ENCODE measurements at regions not wholly inside any gene's neighbourhood (a gene's known extent, or its start where the extent isn't known, plus 50 kb on each side); places are given as distances from the start of the nearest gene placed in this dataset.

DNA sequence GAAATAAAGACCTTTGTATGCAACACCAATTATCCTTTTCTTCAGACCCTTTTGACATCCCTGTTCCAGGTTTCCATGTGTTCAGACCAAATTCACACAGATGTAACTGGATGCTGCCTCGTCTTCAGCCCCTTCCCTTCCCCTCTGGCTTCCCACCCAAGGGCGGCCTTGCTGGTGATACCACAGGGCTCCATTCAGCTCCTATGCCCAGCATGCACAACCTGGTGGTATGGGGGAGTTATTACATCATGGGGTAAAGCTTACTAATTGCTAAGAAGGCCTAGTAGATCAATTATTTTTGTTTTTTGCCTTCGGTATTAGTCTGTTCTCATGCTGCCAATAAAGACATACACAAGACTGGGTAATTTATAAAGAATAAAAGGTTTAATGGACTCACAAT lies 317.0 kb upstream of the CXXC4 start:
- DNase-seq = no peak

DNA sequence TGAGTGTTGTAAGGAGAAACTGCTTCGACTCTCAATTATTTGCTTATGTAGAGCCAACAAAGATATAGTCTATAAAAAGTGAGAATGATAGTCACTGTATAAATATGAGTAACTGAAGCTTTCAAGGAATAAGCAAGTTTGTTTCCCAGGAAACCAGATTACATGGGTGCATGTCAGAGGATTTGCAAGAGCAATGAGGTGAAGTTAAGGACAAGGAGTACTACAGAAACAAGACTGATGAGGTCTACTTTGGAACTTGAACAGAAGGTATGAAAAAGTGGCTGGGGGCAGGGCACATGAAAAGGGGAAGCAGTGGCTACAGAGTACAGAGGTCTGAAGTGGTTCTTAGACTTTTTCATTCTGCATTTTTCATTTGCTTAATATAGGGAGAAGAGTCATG lies 321.0 kb upstream of the CXXC4 start:
- no peak for DNase-seq

DNA sequence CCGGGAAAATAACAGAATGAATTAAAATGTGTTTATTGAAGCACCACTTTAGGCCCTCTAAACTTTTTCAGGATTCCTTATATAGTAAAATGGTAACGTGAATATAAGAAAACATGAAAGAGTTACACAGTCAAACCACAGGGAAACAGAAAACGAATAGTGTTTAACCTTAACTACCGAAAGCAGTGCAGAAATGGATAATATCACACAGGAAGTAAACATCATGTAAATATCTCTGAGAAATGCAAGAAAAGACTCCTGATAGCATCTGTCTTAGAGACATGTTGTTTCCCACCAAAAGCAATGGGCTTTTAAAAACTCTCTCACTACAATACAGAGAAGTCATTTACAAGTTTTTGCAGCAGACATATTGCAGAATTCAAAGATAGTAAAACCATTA lies 323.9 kb upstream of the CXXC4 start:
- no peak for DNase-seq

DNA sequence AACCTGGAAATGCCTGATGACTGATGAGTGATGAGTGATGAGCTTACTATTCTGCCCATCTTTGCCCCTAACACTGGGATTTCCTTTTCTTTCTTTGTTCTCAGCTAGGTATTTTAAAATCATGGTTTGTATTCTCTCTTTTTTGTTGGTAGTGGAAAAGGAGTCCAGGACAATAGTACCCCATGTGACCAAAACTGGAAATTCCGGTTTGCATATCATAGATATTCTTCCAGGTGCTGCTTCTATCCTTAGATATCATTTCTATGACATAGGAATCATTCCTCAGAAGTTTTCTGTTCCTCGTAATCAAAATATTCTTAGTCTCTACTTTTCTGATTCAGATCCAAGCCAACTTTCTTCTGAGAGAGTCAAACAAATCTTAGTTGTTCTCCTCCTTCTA lies 320.5 kb upstream of the TET2 start:
- DNase-seq = peak; percentile 30

DNA sequence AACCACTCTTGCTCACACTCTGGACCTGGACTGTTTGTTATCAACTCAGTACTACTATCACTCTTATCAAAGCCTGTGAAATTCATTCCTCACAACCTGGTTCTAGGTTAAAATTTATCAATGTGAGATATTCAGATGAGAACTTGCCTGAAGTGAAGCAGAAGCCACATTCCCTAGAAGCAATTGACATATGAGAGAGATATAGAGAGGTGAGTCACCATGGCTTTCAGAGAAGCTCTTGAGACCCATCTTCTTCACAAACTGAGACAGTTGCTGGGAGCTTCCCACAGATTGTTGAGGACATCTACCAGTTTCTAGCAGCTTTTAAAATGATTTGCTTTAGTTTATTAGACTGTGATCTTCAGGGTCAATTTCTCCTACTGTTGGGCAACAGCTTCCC lies 316.9 kb upstream of the TET2 start:
- DNase-seq = no peak

DNA sequence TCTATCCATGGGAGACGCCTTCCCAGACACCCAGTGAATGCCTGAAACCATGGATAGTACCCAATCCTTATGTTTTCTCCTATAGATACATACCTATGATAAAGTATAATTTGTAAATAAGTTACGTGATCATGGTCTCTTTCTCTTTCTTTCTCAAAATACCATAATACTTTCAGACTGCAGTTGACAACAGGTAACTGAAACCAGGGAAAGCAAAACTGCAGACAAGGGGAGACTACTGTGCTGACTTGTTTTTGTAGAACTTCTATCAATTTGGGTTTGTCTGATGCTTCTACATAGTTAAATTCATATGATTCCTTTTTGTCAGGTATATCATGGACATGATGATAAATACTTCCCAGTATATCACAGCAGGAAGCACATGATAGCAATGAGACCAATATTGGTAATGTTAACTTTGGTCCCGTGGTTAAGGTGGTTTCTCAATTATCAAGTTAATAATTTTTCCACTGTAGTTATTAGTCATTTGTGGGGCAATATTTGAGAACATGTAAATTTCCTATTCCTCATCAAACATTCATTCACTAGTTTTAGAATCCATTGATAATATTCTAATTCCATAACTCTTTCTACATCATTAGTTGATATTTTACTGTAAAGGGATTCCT lies 298.0 kb upstream of the TET2 start:
- no peak for DNase-seq

DNA sequence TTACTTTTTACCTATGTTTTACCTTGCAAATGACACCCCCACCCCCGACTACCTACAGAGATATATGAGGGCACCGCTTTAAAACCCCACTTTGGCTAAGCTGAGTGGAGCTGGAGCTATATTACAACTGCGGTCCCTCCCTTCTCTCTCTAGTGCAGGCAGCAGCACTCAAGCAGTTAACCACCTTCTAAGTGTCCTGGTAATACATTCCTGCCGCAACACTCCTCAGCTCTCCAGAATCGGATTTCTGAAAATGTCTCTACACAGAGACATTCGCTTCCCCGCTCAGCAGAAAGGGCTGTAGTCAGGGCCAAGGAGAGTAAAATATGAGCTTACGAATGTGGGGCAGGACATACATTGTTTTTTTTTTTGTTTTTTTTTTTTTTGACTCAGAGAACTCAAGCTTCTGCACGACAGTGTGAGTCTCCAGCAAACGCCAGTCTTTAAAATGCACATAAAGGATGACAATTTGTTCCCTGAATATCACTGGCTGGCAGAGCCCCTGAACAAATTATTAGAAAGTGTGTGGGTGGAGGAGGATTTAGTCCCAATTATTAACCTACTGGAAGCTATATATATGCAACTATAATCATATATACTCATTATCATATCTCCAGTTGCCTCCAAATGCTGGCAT lies 287.0 kb upstream of the TET2 start:
- no peak for DNase-seq

DNA sequence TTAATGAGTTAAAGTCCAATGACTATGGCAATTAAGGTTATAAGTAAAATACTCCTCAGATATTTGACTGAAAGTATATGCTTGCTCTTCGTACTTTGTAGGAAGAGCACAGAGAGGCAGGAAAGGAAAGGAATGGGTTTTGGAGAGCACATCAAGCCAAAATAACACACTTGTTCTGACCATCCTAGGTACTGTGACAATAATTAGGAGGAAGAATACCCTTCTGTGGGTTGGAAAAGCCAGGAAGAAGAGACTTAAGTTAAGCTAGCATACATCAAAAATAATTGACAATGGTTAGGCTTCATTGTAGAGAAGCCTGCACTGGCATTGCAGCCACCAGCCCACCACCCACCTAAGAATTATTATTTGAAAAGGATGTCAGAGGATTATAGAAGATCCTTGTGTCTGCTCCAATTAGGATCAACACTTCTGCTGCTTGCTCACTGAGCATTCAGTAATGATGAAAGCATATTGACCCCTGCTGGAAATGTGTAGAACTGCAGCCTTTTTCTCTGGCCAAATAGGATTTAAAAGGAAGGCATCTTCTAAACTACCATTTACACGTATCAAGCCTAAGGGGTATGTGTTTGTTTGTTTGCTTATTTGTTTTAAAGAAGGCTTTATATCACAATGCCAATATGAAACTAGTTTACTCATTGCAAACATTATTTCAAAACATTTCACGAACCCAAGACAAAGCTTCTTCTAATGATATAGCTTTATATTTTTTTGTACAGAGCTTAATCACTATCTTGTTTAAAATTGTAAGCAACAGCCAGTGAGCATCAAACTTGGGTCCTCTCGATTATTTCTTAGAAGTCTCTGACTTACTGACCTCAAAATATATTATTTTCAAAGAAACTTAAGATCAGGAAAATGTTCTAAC lies 286.2 kb upstream of the TET2 start:
- DNase-seq = peak; percentile 1

DNA sequence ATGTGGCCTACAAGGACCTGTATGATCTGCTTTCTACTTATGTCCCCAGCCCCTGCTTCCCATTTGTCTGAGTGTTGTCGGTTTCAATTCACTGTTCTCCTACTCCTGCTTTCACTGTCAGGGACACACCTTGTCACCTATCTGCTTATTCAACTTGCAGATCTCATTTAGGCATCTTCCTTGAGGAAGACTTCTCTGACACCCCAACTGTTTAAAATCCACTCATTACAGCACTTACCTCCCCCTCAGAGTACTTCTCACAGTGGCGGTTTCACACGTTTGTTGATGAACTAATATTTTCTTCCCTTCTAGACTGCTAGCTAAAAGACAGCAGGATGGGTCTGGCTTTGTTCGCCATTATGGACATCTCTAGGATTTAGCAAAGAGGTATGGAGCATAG lies 279.9 kb upstream of the TET2 start:
- DNase-seq = no peak

DNA sequence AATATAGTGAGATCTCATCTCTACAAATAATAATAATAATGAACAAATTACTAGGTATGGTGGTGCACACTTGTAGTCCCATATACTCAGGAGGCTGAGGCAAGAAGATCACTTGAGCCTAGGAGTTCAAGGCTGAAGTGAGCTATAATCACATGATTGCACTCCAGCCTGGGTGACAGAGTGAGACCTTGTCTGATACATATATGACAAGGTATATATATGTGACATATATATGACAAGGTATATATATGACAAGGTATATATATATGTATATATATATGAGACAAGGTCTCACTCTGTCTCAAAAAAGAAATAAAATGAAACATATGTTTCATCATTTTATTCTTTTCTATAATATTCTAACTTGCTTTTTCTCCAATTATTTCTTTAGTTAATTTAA lies 278.1 kb upstream of the TET2 start:
- DNase-seq = no peak

DNA sequence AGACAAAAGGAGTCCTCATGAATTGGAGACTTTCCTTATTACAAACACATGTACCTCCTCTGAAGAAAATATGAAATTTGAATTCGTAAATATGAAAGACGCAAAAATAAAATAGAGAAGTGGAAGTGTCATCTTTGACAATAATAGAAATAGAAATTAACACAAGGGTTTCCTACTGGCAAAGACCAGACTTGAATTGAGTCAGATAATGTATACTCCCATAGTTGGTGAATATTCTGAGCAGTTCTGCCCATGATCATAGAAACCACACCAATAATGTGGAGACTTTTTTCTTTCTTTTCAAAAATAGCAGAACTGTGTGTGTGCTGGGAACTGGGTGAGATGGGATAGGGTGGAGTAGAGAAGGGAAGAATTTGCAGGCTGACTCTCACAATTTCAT lies 277.7 kb upstream of the TET2 start:
- no peak for DNase-seq

DNA sequence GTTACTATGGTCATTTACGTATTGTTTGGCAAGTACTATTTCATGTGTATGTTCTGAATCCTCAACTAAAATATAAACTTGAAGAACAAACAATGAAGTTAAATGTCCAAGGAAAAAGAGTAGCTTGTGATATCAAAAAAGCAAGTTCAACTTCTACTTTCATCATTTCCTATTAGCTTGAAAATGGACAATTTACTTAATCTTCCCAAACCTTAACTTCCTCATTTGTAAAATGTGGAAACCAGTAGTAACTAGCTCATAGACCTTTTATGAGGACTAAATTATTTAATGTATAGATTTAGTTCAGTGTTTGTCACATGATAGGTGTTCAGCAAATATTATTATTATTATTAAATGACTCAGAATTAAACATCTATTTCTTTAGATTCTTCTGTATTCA lies 276.8 kb upstream of the TET2 start:
- DNase-seq = no peak

DNA sequence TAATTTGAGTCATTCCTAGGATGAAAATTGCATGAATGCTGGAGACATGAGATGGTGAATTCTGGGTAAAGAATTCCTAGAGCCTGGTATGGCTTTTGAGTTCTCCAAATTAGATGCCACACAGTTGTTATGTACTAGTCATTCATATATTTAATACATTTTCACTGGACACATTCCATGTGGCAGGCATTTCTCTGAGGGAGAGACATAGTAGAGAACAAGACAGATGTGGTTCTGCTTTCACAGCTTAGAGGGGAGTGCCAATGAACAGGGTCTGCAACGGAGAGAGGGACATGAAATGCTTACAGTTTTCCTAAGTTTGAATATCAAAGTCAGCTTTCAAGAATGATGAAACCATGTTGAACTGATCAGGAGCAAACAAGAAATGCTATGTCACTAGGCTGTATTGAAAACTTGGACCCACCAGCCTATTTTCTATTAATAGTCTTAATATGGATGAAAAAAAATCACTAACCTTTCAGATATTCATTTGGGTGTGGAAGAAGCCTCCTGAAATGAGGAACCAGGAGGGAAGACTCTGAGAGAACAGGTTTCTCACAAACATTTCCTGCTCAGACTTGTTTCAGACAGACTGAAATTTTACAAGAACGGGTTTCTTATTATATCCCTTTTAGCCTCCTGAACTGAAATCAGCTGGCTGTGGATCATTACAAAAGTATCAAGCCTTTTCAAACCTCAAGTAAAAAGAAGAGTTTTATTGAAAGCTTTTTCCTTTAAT lies 276.0 kb upstream of the TET2 start:
- no peak for DNase-seq

DNA sequence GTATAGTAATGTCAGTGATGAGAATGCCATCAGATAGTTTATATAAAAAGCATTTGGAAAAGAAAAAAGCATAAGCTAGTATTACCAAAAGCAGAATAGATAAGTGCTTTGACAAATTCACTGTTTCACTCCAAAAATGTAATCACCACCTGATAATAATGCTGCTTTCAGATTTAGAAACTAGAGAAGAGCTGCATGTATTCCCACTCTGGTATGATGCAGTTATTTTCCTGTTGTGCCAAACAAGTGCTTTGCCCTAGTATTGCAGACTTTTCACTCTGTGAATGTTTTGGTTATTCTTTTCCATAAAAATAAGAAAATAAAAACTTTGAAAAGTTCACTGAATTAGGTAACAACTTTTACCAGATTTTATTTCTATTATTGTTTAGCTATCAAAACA lies 267.7 kb upstream of the TET2 start:
- DNase-seq = no peak

DNA sequence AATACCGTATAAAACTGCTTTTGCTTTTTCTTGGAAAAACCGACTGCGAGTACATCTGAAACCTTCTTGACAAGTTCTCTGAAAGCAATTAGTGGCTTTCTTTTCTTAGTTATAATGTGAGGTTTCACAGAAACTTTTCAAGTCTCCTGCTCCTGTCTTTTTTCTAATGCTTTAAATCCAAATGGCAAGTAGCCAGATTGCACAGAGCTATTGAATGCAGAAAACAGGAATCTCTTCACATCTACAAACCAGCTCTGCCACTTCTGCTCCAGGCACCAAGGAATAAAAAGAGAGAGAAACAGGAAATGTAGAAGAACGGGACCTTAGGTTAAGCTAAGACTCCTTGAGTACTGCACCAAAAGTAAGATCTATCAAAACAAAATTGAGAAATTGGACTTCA lies 267.3 kb upstream of the TET2 start:
- no peak for DNase-seq

DNA sequence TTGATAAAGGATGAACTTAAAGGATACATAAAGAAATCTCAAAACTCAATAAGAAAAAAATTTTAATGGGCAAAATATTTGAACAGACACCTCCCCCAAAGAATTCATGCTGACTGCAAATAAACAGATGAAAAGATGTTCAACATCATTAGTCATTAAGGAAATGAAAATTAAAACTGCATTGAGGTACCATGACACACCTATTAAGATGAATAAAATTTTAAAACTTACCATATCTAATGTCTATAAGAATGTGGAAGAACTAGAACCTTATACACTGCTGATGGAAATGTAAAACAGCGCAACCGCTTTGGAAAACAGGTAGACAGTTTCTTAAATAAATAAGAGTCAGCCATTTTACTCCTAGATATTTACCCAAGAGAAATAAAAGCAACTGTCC lies 266.8 kb upstream of the TET2 start:
- no peak for DNase-seq

DNA sequence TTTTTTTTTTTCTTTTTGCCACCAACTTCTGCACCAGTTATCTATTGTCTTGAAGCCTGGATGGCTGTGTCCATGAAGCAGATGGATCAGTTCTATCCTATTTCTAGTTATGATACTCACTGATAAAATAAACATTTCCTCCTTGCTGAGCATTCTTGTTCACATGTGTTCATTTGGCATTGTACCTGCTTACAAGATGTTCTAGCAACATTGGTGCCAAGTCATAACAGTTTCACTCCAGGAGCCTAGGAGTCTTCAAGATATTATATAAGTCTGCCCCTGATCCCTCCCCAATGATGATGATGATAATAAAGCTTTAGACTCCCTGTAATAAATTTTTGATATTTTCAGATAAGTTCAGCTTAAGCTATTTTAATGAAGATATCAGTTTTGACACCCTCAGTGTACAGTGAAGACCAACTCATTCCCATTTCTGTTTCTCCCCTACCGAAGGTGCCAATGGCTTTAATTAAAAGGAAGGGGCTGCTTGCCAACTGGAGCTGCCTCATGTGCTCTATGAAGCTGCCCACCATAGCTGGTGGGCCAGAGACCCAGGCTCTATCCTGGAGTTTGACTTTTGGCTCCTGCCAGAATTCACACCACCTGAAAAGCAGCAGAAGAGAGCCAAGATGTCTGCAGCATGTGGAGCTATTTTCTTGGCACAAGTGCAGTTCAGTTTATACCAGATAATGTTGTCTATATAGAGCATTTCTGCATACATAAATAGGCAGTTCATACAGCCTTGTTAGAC lies 265.4 kb upstream of the TET2 start:
- no peak for DNase-seq

DNA sequence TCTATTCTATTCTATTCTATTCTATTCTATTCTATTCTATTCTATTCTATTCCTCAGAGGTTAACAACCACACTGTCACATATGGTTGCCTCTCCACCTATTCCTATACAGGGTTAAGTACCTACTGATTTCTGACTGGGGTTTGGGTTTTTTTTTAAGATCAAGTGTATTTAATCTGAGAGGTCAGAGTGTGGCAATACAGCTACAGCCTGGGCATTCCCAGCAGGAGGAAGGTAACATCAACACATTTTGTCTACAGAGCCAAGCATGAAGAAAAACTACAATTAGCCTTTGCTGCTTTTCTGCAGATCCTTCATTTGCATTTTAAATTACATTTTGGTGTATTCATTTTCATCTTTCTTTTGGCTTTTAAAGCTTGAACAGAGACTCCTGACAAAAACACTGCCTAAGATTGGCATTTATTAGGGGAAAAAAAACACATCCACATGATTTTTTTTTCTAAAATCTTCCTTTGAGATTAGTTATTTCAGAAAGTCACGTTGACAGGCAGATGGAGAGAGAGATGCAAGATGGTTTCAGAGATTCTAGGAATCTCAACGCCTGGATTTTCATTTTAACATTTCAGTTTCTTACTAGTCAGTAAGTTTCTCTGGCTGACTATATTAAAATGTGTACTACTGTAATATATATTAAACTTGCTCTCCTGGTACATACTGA lies 255.9 kb upstream of the TET2 start:
- no peak for DNase-seq

DNA sequence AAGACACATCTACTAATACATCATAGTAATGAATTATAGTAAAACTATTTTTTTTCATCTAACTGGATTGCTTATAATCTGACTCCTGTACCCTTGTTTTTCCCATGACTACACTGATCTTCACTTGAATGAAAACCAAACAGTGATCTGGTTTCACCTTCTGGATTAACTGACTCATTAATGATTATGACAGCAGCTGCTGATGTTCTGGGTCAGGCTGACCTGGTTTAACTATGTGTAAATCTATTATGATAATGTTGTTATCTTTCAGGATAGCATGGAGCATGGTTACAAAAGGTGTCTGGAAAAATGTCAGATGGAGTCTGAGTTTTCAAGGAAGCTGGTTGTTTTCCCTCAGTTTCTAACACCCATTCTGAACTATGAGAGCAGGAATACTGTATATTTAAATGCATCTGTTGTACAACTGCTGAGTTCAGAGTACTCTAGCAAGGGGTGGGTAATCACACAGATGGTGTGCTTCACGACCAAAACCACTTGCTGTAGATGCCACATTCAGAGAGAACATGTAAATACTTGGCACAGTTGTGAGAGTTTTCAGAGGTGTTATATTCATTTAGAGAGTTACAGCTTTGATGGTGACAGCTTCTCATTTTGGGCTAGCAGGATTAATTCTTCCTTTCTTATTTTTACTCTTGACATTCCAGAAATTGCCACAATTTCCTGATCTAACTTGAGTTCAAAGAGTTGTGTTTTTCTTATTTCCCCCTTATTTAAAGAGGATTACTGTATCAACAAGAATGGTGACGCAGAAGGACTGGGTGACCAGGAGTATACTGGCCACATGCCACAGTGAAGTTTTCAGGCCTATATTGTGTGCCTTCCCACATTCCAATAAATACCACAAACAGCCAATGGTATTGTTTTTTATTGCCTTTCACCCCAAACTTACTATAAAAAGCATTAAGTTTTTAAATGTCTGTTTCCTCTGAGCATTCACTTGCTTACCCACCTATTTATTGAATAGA lies 249.7 kb upstream of the TET2 start:
- DNase-seq = peak; percentile 5

DNA sequence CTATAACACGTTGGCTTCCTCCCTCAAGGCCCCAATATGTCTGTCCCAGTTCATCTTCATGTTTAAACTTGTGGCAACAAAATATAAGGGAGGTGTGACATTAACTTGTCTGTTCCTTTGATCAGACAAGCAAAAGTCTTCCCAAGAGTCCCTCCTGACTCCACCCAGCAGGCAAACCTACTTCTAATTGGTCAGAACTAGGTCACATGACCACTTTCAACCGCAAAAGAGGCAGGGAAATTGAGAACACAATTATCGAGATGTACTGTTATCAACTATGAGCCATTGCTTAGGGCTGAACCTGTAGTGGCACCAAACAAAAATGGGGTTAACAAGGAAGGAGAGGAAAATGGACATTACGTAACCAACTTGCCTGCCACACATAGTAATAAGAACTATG lies 246.8 kb upstream of the TET2 start:
- DNase-seq = no peak

DNA sequence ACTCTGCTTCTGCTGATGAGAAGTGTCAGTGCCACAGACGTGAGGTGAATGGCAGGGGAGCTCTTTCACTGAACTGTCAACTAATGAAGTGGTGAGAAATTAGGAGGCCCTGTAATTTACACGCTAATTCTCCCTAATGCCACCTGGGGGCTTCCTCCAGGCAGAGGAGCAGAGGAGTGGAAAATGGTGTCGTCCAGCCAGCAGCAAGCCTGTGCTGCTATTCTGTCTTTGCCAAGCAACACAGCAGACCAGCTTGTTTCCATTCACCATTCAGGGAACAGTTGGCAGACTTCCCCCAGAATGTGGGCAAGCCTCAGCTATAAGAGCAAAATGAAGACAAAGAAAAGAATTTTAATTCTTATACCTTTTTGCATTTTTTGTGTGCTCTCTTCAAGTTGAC lies 245.2 kb upstream of the TET2 start:
- no peak for DNase-seq

All from NCI-H510A (cell line).